ENCODE measurements at regions not wholly inside any gene's neighbourhood (a gene's known extent, or its start where the extent isn't known, plus 50 kb on each side); places are given as distances from the start of the nearest gene placed in this dataset.

DNA sequence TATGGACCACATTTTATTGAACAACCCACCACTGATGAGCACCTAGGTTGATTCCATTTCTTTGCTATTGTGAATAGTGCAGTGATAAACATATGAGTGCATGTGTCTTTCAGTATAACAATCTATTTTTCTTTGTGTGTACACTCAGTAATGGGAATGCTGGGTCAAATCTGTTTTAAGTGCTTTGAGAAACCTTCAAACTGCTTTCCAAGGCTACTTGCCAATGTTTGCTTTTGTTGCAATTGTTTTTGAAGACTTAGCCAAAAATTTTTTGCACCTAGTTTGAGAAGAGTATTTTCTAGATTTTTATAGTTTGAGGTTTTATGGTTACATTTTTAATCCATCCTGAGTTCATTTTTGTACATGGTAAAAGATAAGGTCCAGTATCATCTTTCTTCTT, 587.4 kb upstream of the SETBP1 start:
- DNase-seq (ENCODE audit: low spot score in 2 of 2): no peak
- H3K36me3 ChIP-seq: no peaks in the 10 kb centered on the region
- TF ChIP-seq EP300 (IDR thresholded peaks at IDR 0.05): no peak
- TF ChIP-seq, protein P1, sequence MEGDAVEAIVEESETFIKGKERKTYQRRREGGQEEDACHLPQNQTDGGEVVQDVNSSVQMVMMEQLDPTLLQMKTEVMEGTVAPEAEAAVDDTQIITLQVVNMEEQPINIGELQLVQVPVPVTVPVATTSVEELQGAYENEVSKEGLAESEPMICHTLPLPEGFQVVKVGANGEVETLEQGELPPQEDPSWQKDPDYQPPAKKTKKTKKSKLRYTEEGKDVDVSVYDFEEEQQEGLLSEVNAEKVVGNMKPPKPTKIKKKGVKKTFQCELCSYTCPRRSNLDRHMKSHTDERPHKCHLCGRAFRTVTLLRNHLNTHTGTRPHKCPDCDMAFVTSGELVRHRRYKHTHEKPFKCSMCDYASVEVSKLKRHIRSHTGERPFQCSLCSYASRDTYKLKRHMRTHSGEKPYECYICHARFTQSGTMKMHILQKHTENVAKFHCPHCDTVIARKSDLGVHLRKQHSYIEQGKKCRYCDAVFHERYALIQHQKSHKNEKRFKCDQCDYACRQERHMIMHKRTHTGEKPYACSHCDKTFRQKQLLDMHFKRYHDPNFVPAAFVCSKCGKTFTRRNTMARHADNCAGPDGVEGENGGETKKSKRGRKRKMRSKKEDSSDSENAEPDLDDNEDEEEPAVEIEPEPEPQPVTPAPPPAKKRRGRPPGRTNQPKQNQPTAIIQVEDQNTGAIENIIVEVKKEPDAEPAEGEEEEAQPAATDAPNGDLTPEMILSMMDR (IDR thresholded peaks at IDR 0.05): no peak
- no peaks in the 10 kb centered on the region for H3K4me1 ChIP-seq
- no peak overlapping the region for H3K4me3 ChIP-seq
- no peak overlapping the region for H3K27ac ChIP-seq
- H3K9me3 ChIP-seq: no peaks in the 10 kb centered on the region
- H3K27me3 ChIP-seq: no peaks in the 10 kb centered on the region

GRCh38 chr18:44096016-44096415, 584.7 kb upstream of the SETBP1 start:
- no peak for TF ChIP-seq POLR2A (IDR thresholded peaks at IDR 0.05)
- TF ChIP-seq EP300 (IDR thresholded peaks at IDR 0.05): no peak
- TF ChIP-seq POLR2AphosphoS5 (IDR thresholded peaks at IDR 0.05): no peak
- TF ChIP-seq, protein P1 (IDR thresholded peaks at IDR 0.05): no peak
- H3K36me3 ChIP-seq: no peaks in the 10 kb centered on the region
- H3K4me1 ChIP-seq: no peaks in the 10 kb centered on the region
- H3K9me3 ChIP-seq: no peaks in the 10 kb centered on the region
- no peak overlapping the region for H3K4me3 ChIP-seq
- H3K27me3 ChIP-seq: no peaks in the 10 kb centered on the region
- no peak overlapping the region for H3K27ac ChIP-seq
- DNase-seq (ENCODE audit: low spot score in 2 of 2): no peak

- H3K27ac ChIP-seq: no peak overlapping the region
- H3K4me1 ChIP-seq: no peaks in the 10 kb centered on the region
- DNase-seq (ENCODE audit: low spot score in 2 of 2): no peak
- 67% methylated on average over 3 of the region's 4 CpGs for WGBS
- no peak overlapping the region for H3K4me3 ChIP-seq
- H3K9me3 ChIP-seq: no peaks in the 10 kb centered on the region
- H3K27me3 ChIP-seq: no peaks in the 10 kb centered on the region
- TF ChIP-seq POLR2A (IDR thresholded peaks at IDR 0.05): no peak
- no peak for TF ChIP-seq POLR2AphosphoS5 (IDR thresholded peaks at IDR 0.05)
- TF ChIP-seq, protein P1 (IDR thresholded peaks at IDR 0.05): no peak
- TF ChIP-seq EP300 (IDR thresholded peaks at IDR 0.05): no peak
- no peaks in the 10 kb centered on the region for H3K36me3 ChIP-seq
Measured at GRCh38 chr18:44098551-44099098, 582.1 kb upstream of the SETBP1 start.

- Histone ChIP-seq H3K27ac (no peak overlapping the region), H3K36me3 (no peaks in the 10 kb centered on the region)
Measured at GRCh38 chr18:44107187-44107586, 573.5 kb upstream of the SETBP1 start.

DNA sequence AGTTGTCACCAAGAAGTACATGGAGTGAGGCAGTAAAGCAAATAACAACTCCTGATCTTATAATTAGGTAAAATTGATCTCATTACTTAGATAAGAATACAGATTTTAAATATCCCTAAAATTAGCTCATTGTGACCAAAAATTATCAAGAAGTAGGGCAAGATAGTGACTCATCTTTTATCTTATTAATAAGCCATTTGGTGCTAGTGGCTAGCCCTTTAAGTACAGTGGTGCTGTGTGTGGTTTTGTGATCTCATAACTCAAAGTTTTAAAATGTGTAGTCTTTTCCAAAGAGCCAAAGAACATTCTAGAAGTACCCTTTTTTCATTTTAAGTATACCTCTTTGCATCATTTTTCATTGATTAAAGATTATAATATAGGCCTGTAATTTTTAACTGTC, 569.4 kb upstream of the SETBP1 start:
- TF ChIP-seq EP300 (IDR thresholded peaks at IDR 0.05): no peak
- TF ChIP-seq, protein P1 (IDR thresholded peaks at IDR 0.05): no peak
- TF ChIP-seq POLR2AphosphoS5 (IDR thresholded peaks at IDR 0.05): no peak
- no peak for TF ChIP-seq POLR2A (IDR thresholded peaks at IDR 0.05)
- Histone ChIP-seq H3K4me3 (no peak overlapping the region), H3K27me3 (no peaks in the 10 kb centered on the region), H3K36me3 (no peaks in the 10 kb centered on the region), H3K27ac (no peak overlapping the region), H3K9me3 (no peaks in the 10 kb centered on the region), H3K4me1 (no peaks in the 10 kb centered on the region)
- no peak for DNase-seq (ENCODE audit: low spot score in 2 of 2)

More at GRCh38 chr18:44107187-44107586, 573.5 kb upstream of the SETBP1 start:
- H3K4me3 ChIP-seq: no peak overlapping the region
- no peaks in the 10 kb centered on the region for H3K4me1 ChIP-seq
- WGBS: 88% methylated on average over 2 of the region's 2 CpGs
- H3K9me3 ChIP-seq: no peaks in the 10 kb centered on the region
- TF ChIP-seq EP300 (IDR thresholded peaks at IDR 0.05) (no peak), POLR2A (IDR thresholded peaks at IDR 0.05) (no peak), POLR2AphosphoS5 (IDR thresholded peaks at IDR 0.05) (no peak)
- TF ChIP-seq, protein P1 (IDR thresholded peaks at IDR 0.05): no peak
- no peak for DNase-seq (ENCODE audit: low spot score in 2 of 2)
- H3K27me3 ChIP-seq: no peaks in the 10 kb centered on the region

Data from suprapubic skin (tissue), 4 donors.